ENCODE measurements at regions not wholly inside any gene's neighbourhood (a gene's known extent, or its start where the extent isn't known, plus 50 kb on each side); places are given as distances from the start of the nearest gene placed in this dataset.

DNA sequence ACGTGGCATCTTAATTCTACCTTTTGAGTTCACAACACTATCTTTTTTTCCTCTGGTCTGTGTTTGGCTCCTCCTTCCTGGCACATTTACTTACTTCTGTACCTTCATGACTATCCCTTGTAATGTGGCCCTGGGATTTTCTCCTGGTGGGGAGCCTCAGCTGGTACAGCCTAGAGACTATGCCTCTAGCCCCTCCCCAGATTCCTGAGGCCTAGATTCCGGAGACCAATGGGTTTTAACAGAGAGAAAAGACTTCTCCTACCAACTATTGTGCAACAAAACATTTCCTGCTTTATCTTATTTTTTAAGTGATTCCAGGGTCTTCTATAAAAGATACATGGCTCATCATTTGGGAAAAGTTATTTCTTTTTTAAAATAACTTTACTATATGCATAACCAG lies 216.2 kb upstream of the KRR1 start:
- H3K36me3 ChIP-seq (ENCODE audit: low read depth, low read length): no peaks in the 10 kb centered on the region
- H3K4me3 ChIP-seq (ENCODE audit: low read length): no peak overlapping the region
- no peak overlapping the region for H3K27ac ChIP-seq (ENCODE audit: low read length)
- no peaks in the 10 kb centered on the region for H3K27me3 ChIP-seq (ENCODE audit: low read length)
- CTCF ChIA-PET: no interaction called here
- no peaks in the 10 kb centered on the region for H3K79me2 ChIP-seq (ENCODE audit: low read length)
- H3F3A ChIP-seq (ENCODE audit: low read length, unreplicated experiment): peaks cover 4% of the 10 kb centered on the region
- H3K4me2 ChIP-seq (ENCODE audit: low read length): no peak overlapping the region
- H3K9me2 ChIP-seq (replicated peaks; ENCODE audit: low read length): no peaks in the 10 kb centered on the region
- no peak overlapping the region for H2AFZ ChIP-seq (ENCODE audit: low read length)
- POLR2A ChIA-PET (ENCODE audit: unreplicated experiment): no interaction called here
- peaks cover 32% of the 10 kb centered on the region for H3K4me1 ChIP-seq (ENCODE audit: insufficient read depth, low read length)
- no TSS peak for BruUV-seq (replicated peaks)
- H3K9ac ChIP-seq (ENCODE audit: low read length): no peak overlapping the region
- H3K9me3 ChIP-seq (ENCODE audit: low read length): no peaks in the 10 kb centered on the region
- no peak for ATAC-seq
- H4K20me1 ChIP-seq (ENCODE audit: low read length): no peaks in the 10 kb centered on the region
- no peak for DNase-seq
- TF ChIP-seq EZH2phosphoT487 (IDR thresholded peaks at IDR 0.05; ENCODE audit: borderline replicate concordance, low read length): no peak
- no peak for TF ChIP-seq EZH2 (IDR thresholded peaks at IDR 0.05; ENCODE audit: low read length, unreplicated experiment)
- TF ChIP-seq, protein P1, sequence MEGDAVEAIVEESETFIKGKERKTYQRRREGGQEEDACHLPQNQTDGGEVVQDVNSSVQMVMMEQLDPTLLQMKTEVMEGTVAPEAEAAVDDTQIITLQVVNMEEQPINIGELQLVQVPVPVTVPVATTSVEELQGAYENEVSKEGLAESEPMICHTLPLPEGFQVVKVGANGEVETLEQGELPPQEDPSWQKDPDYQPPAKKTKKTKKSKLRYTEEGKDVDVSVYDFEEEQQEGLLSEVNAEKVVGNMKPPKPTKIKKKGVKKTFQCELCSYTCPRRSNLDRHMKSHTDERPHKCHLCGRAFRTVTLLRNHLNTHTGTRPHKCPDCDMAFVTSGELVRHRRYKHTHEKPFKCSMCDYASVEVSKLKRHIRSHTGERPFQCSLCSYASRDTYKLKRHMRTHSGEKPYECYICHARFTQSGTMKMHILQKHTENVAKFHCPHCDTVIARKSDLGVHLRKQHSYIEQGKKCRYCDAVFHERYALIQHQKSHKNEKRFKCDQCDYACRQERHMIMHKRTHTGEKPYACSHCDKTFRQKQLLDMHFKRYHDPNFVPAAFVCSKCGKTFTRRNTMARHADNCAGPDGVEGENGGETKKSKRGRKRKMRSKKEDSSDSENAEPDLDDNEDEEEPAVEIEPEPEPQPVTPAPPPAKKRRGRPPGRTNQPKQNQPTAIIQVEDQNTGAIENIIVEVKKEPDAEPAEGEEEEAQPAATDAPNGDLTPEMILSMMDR (conservative IDR thresholded peaks at IDR 0.05; ENCODE audit: low read depth, low read length): no peak
- intact Hi-C loops (cut with micrococcal nuclease): loop anchor here (10.0 kb wide), 2 partner anchors 247 to 727 kb away; no protein-coding TSS in a partner anchor

DNA sequence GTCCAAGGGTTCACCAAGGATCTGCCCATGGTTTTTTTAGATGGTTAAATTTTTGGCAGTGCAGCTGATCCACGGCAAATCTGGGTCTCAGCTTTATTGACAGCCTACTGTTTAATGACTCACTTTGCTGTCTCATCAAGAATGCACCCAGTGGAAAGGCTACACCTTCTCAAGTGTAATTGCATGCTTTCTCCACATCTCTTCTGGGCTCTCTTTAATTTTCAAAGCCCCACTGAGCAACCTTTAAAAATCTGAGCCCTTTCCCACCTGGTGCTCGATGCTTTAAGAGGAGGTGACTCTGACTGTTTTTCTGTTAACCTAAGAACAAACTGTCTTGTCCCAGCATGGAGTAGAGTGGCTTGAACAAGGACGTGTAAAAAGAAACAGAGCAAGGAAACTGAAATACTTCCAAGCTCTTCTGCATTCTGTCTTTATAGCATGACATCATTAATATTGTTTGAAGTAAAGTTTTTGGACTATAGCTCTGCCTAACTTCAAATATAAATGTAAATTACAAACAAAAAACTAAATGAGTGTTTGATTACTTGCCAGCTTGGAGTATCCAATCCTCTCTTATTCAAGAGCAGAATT lies 214.2 kb upstream of the KRR1 start:
- H3K36me3 ChIP-seq (ENCODE audit: low read depth, low read length): no peaks in the 10 kb centered on the region
- intact Hi-C loops (cut with micrococcal nuclease): loop anchor here (2.0 to 10.0 kb wide), 3 partner anchors 219 to 729 kb away; no protein-coding TSS in a partner anchor
- peaks cover 4% of the 10 kb centered on the region for H3F3A ChIP-seq (ENCODE audit: low read length, unreplicated experiment)
- ChIA-PET POLR2A (ENCODE audit: unreplicated experiment) (no interaction called here), CTCF (interaction anchor here (0.8 kb wide), 1 partner anchor 165 kb away, joined by 4 read pairs; no protein-coding TSS in a partner anchor)
- TF ChIP-seq EZH2phosphoT487 (IDR thresholded peaks at IDR 0.05; ENCODE audit: borderline replicate concordance, low read length): no peak
- TF ChIP-seq, protein P1 (conservative IDR thresholded peaks at IDR 0.05; ENCODE audit: low read depth, low read length): peak; percentile 43; the same call in 1 of the 2 replicates
- H3K27me3 ChIP-seq (ENCODE audit: low read length): no peaks in the 10 kb centered on the region
- H3K4me2 ChIP-seq (ENCODE audit: low read length): peak overlapping the region; percentile 74
- peak overlapping the region; percentile 89 for H3K27ac ChIP-seq (ENCODE audit: low read length)
- BruUV-seq (replicated peaks): TSS peak; percentile 81
- peak; percentile 84 for ATAC-seq
- no peaks in the 10 kb centered on the region for H3K9me2 ChIP-seq (replicated peaks; ENCODE audit: low read length)
- peak overlapping the region; percentile 43; the same call in 1 of the 2 replicates for H2AFZ ChIP-seq (ENCODE audit: low read length)
- peak overlapping the region; percentile 44 for H3K9ac ChIP-seq (ENCODE audit: low read length)
- peak overlapping the region; percentile 25; the same call in 1 of the 2 replicates for H3K4me3 ChIP-seq (ENCODE audit: low read length)
- peaks cover 52% of the 10 kb centered on the region for H3K4me1 ChIP-seq (ENCODE audit: insufficient read depth, low read length)
- DNase-seq: peak; percentile 87
- no peaks in the 10 kb centered on the region for H3K9me3 ChIP-seq (ENCODE audit: low read length)
- H4K20me1 ChIP-seq (ENCODE audit: low read length): no peaks in the 10 kb centered on the region
- H3K79me2 ChIP-seq (ENCODE audit: low read length): no peaks in the 10 kb centered on the region

DNA sequence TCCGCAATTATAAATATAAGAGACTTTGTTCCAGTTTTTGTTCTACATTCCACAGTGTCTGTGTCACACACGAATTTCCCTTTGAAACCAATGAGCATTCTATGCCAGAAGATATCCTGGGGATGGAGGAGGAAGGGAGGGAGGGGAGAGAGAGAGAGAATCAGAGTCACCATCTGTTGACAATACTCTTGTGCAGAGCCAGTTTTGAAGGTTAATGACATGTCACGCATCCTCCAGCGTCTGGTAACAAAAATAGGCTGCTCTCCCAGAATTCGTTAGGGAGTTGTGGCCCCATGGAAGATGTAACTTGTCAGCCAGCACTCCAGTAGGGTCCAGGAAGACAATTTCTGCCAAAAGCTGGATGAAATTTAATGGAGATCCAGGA lies 213.5 kb upstream of the KRR1 start:
- TF ChIP-seq, protein P1 (conservative IDR thresholded peaks at IDR 0.05; ENCODE audit: low read depth, low read length): no peak
- TF ChIP-seq EZH2 (IDR thresholded peaks at IDR 0.05; ENCODE audit: low read length, unreplicated experiment): no peak
- no peak for TF ChIP-seq EZH2phosphoT487 (IDR thresholded peaks at IDR 0.05; ENCODE audit: borderline replicate concordance, low read length)
- H3K27ac ChIP-seq (ENCODE audit: low read length): peak overlapping the region; percentile 89
- H3K4me2 ChIP-seq (ENCODE audit: low read length): peak overlapping the region; percentile 74
- peak; percentile 92 for DNase-seq
- no peaks in the 10 kb centered on the region for H3K79me2 ChIP-seq (ENCODE audit: low read length)
- POLR2A ChIA-PET (ENCODE audit: unreplicated experiment): no interaction called here
- no peaks in the 10 kb centered on the region for H3K36me3 ChIP-seq (ENCODE audit: low read depth, low read length)
- peaks cover 4% of the 10 kb centered on the region for H3F3A ChIP-seq (ENCODE audit: low read length, unreplicated experiment)
- peak overlapping the region; percentile 25; the same call in 1 of the 2 replicates for H3K4me3 ChIP-seq (ENCODE audit: low read length)
- H3K27me3 ChIP-seq (ENCODE audit: low read length): no peaks in the 10 kb centered on the region
- BruUV-seq (replicated peaks): no TSS peak
- H3K9me3 ChIP-seq (ENCODE audit: low read length): no peaks in the 10 kb centered on the region
- CTCF ChIA-PET: interaction anchor here (0.8 kb wide), 1 partner anchor 165 kb away, joined by 4 read pairs; no protein-coding TSS in a partner anchor
- H3K4me1 ChIP-seq (ENCODE audit: insufficient read depth, low read length): peaks cover 55% of the 10 kb centered on the region
- peak; percentile 83 for ATAC-seq
- H3K9ac ChIP-seq (ENCODE audit: low read length): peak overlapping the region; percentile 44
- intact Hi-C loops (cut with micrococcal nuclease): loop anchor here (2.0 to 10.0 kb wide), 9 partner anchors 42 to 730 kb away; no protein-coding TSS in a partner anchor
- H3K9me2 ChIP-seq (replicated peaks; ENCODE audit: low read length): no peaks in the 10 kb centered on the region
- no peak overlapping the region for H2AFZ ChIP-seq (ENCODE audit: low read length)
- H4K20me1 ChIP-seq (ENCODE audit: low read length): no peaks in the 10 kb centered on the region

All from PC-3 (cell line).